ENCODE measurements at regions not wholly inside any gene's neighbourhood (a gene's known extent, or its start where the extent isn't known, plus 50 kb on each side); places are given as distances from the start of the nearest gene placed in this dataset.

- TF ChIP-seq CTCF (IDR thresholded peaks at IDR 0.05) (peak; percentile 23; the same call in 1 of the 2 replicates), ZFX (IDR thresholded peaks at IDR 0.05; ENCODE audit: borderline replicate concordance) (no peak)
These were observed 275.2 kb upstream of the FAT4 start for GRCh38 chr4:125039550-125039949.
